VCaP (cell line): ENCODE measurements at regions not wholly inside any gene's neighbourhood (a gene's known extent, or its start where the extent isn't known, plus 50 kb on each side); places are given as distances from the start of the nearest gene placed in this dataset.

Experiments
- H3K27ac ChIP-seq: fragments of 450-650 bp; 2 replicates; pipeline ENCODE4 v1.5.1; 2017
- CTCF ChIP-seq: fragments of 450-650 bp; conservative IDR thresholded peaks from 2 replicates; pipeline ENCODE4 v1.5.1; 2017; ENCODE audit warnings: mild to moderate bottlenecking, moderate library complexity

DNA sequence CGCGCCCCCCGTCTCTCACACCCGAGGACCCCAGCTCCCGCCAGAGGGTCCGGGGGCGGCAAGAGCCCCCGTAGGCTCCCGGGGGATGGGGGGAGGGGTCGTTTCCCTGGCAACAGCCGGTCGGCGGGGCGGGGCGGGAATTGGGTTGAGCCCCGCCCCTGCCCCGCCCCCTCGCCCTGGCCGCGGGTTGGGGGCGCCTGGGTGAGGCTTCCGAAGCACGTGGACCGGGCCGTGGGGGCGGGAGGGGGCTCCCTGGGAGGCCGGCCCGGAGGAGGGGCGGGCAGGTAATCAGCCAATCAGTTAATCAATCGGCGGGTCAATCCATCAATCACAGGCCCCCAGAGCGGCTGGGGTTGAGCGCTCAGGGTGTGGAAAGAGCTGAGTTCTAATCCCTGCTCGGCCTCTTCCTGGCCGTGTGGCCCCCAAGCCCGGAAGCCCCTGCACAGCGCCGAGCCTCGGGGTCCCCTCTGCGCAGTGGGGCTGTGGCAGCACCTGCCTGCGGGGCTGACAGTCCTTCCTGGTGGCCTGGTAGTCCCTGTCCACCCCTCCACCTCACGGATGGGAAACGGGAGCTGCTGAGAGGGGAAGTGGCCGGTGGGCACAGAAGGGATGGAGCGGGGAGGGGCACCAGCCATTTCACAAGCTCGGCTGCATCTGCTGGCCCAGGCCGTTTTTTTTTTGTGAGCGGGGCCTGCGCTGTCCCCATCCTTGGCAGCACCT, 174.2 kb upstream of the IER5L start:
- H3K27ac ChIP-seq, result peak overlapping the region; percentile 28; the same call in 1 of the 2 replicates
- TF ChIP-seq CTCF, result no peak

DNA sequence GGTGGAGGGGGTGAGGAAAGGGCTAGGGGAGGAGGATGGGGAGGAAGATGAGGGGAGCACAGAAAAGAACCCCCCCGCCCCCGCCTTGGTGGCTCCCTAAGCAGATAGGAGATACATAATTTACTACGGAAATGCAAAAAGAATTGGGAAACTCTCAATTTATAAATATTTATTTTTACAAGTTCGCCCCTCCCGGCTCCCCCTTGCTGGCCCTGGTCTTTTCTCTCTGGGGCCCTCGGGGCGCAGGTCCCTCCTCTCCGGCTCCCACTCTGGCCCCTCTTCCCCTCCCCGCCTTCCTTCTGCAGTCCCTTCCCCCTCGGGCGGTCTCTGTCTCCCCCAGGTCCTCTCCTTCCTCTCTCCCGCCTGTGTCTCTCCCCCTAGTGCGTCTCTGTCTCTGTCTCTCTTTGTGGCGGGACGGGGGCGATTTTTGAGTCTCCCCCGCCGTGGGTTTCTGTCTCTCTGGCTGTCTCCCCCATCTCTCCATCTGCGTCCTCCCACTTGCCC, 173.6 kb upstream of the IER5L start:
- no peak for TF ChIP-seq CTCF
- H3K27ac ChIP-seq, result peak overlapping the region; percentile 28; the same call in 1 of the 2 replicates

DNA sequence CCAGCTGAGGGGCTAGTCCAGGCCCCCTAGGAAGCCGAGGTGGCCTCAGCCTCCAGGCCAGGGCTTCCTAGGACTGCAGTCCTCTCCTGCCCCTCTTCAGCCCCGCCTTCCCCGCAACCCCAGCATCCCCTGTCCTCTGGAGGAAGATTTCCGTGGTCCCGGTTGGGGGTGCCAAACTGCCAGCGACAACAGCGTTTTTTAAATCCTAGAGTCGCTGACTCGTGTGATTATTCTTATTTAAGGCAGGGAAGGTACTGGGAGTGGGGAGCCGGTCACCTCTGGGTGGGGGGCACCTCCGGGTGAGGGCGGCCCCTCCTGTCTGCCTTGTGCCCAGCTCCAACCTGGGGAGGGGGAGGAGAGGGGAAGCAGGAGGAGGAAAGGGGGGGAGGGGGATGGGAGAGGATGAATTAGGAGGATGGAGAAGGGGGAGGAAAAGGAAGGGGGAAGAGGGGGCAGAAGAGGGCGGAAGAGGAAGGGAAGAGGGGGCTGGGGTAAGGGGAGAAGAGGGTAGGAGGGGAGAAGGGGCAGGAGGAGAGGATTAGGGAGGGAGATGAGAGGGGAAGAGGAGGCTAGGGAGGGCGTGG, 173.1 kb upstream of the IER5L start:
- no peak for TF ChIP-seq CTCF
- H3K27ac ChIP-seq, result no peak overlapping the region; the same call in 1 of the 2 replicates

GRCh38 chr9:129350143-129350935, 172.3 kb upstream of the IER5L start:
- TF ChIP-seq CTCF, result no peak
- no peak overlapping the region for H3K27ac ChIP-seq

GRCh38 chr9:129349665-129349947, 171.5 kb upstream of the IER5L start:
- no peak for TF ChIP-seq CTCF
- H3K27ac ChIP-seq, result no peak overlapping the region

DNA sequence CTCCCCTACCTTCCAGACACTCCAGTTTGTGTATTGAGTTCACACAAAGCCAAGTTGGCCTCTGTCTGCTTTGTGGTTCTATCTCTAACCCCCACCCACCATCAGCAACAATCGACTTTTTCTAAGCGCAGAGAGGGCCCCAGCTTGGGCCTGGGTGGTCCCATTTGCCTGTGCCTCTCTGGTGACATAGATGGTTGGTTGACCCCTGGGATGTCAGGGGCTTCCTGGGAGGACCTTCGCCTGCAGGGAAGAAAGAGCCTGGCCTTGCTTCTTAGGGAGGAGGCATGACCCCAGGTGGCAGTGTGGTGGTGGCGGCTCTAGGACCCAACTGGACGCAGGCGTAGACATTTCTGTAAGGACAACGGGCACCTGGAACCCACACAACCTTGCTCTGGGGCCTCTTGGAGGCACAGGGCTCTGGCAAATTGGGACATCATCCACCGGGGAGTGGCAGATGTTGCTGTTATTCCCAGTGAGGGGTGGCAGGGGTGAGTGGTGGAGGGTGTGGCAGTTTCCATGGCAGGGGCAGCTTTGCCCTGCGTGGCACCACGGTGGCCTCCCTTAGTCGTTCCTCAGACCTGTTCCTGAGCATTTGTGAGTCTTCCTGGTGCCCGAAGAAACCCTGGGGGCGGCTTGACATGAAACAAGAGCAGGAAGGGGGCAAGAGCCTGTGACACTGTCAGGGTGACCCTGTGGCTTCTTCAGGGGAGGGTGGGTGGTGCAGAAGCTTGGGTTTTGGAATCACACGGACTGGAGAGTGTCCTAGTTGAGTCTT, 171.0 kb upstream of the IER5L start:
- no peak overlapping the region for H3K27ac ChIP-seq
- no peak for TF ChIP-seq CTCF
